Panc1 (cell line): ENCODE measurements at regions not wholly inside any gene's neighbourhood (a gene's known extent, or its start where the extent isn't known, plus 50 kb on each side); places are given as distances from the start of the nearest gene placed in this dataset.

Experiments
- ATAC-seq: fragments of 200-7000 bp; cut with Tn5 transposase; 2 replicates; pipeline ENCODE4 v1.9.1; 2020; ENCODE audit warnings: mild to moderate bottlenecking, moderate library complexity
- BruUV-seq: library from RNA; stranded (reverse); fragments of 400-500 nt; replicated peaks from 2 replicates; lab custom pipeline; 2021; lab: Mats Ljungman, UMichigan
- CTCF ChIA-PET: fragments of 300-600 bp; sonication (Branson Sonifier 250); formaldehyde crosslinking; loops from one replicate; lab custom pipeline; 2022; ENCODE audit warnings: antibody characterized with exemption; lab: Charles Lee
- POLR2A ChIA-PET: fragments of 300-600 bp; sonication (Branson Sonifier 250); formaldehyde crosslinking; loops from one replicate; lab custom pipeline; 2022; ENCODE audit warnings: antibody characterized with exemption; lab: Charles Lee
- DNase-seq: peaks from one replicate; pipeline ENCODE4 v3.0.0-alpha.2; 2010; ENCODE audit warnings: low read depth, low spot score
- H3K27ac ChIP-seq: 2 replicates; pipeline ENCODE4 v1.5.1; 2011; ENCODE audit warnings: mild to moderate bottlenecking, low read length, inconsistent platforms
- H3K27me3 ChIP-seq: fragments of 200-500 bp; sonication (Bioruptor generic); 2 replicates; pipeline ENCODE4 v1.6.0; 2014; ENCODE audit warnings: low read length, inconsistent platforms; ENCODE audit not compliant: control insufficient read depth, insufficient read depth
- H3K36me3 ChIP-seq: fragments of 200-500 bp; sonication (Bioruptor generic); 2 replicates; pipeline ENCODE4 v1.5.1; 2014; ENCODE audit warnings: inconsistent platforms, mild to moderate bottlenecking, low read length, moderate library complexity; ENCODE audit not compliant: control insufficient read depth, insufficient read depth
- H3K4me1 ChIP-seq: 2 replicates; pipeline ENCODE4 v1.5.1; 2011; ENCODE audit warnings: inconsistent platforms, mild to moderate bottlenecking, low read length, moderate library complexity; ENCODE audit not compliant: control insufficient read depth, insufficient read depth
- H3K4me3 ChIP-seq, 2 experiments: 2 replicates each; pipeline ENCODE4 v1.5.1; 2011 to 2012; ENCODE audit warnings: low read depth in 2 of 2, low read length in 2 of 2, mild to moderate bottlenecking in 2 of 2, inconsistent platforms in 1 of 2, moderate library complexity in 1 of 2
- H3K9me3 ChIP-seq: fragments of 200-500 bp; sonication (Bioruptor generic); 2 replicates; pipeline ENCODE4 v1.5.1; 2014; ENCODE audit warnings: low read depth, mild to moderate bottlenecking, inconsistent platforms, low read length, moderate library complexity; ENCODE audit not compliant: control insufficient read depth, insufficient read depth
- CTCF ChIP-seq: fragments of 450-650 bp; IDR thresholded peaks from 2 replicates; pipeline ENCODE4 v1.5.1; 2017; ENCODE audit warnings: mild to moderate bottlenecking
- POLR2AphosphoS5 ChIP-seq: IDR thresholded peaks from 2 replicates; pipeline ENCODE4 v1.6.1; 2012; ENCODE audit warnings: mild to moderate bottlenecking, low read depth, low read length, moderate library complexity
- REST ChIP-seq, 2 experiments: IDR thresholded peaks; 2 replicates each; pipeline ENCODE4 v1.6.1; 2011 to 2012; ENCODE audit warnings: low read depth in 2 of 2, control low read depth in 1 of 2, low read length in 1 of 2, mild to moderate bottlenecking in 1 of 2, moderate library complexity in 1 of 2; ENCODE audit not compliant: insufficient read depth in 1 of 2
- SIN3A ChIP-seq: IDR thresholded peaks from 2 replicates; pipeline ENCODE4 v1.6.1; 2012; ENCODE audit warnings: low read depth, mild to moderate bottlenecking, low read length, moderate library complexity, borderline replicate concordance; ENCODE audit not compliant: insufficient read depth
- TCF7L2 ChIP-seq: IDR thresholded peaks from 2 replicates; pipeline ENCODE4 v1.6.1; 2011; ENCODE audit warnings: mild to moderate bottlenecking, low read depth, low read length, inconsistent platforms
- in situ Hi-C: cut with HindIII; loops from 2 replicates; pipeline ENCODE4 v1.10.0; 2016; ENCODE audit warnings: low sequenced_read_pairs, low pct_unique_long_range_greater_than_20kb
- intact Hi-C: fragments of 100-400 bp; cut with micrococcal nuclease; formaldehyde crosslinking; loops from one replicate; pipeline ENCODE4 v1.10.0; 2022; ENCODE audit not compliant: unreplicated experiment

DNA sequence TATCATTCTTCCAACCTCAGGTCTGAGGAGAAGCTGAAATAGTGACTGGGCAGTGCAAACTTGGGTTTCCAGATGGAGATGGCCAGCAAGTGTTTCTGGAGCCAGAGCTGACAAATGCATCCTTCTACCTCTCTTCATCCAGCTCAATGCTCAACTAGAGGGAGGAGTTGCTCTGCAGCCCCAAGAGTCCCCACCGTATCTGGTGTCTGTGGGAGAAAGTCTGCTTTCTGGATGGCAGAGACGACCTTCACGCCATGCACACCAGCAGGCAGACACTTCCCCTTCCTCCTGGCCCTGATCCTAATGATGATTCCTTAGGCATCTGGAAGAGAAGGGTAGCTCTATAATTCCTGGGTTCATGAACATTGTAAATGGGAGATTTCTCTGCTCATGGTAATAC is 127.4 kb upstream of the SPACA1 start:
- CTCF ChIA-PET: no interaction called here
- no peak for DNase-seq
- in situ Hi-C loops (no loop called here), intact Hi-C loops (loop anchor here (10.0 kb wide), 1 partner anchor 565 kb away; no protein-coding TSS in a partner anchor)
- Histone ChIP-seq H3K4me1 (no peaks in the 10 kb centered on the region), H3K4me3 (no peak overlapping the region), H3K9me3 (no peaks in the 10 kb centered on the region), H3K27ac (no peak overlapping the region), H3K36me3 (no peaks in the 10 kb centered on the region), H3K27me3 (peaks cover 2% of the 10 kb centered on the region)
- TF ChIP-seq POLR2AphosphoS5 (no peak), REST (IDR thresholded peaks at IDR 0.05; ENCODE audit: insufficient read depth in 1 of 2, low read depth in 2 of 2, low read length in 1 of 2) (no peak), CTCF (no peak), SIN3A (no peak), TCF7L2 (no peak)
- BruUV-seq: no TSS peak
- ATAC-seq: no peak
- POLR2A ChIA-PET: no interaction called here

DNA sequence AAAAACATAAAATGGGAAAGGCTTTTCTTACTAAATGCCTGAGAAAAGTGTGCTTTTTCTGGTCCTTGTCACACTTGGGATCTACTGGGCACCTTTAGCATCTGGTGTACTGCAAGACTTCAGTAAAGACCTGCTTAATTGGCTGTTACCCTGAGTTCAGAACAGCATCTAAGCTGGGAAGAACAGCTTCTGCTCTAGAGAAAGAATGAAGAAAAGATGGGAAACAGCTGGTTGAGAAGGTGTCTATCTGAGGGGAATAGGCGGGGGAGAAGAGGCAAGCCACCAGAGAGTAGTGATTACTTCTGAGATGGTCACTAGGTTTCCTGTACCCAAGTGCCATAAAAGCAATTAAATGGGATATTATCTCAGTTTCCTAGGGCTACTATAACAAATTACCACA is 128.2 kb upstream of the SPACA1 start:
- TF ChIP-seq CTCF: no peak
- no peak for TF ChIP-seq REST (IDR thresholded peaks at IDR 0.05; ENCODE audit: insufficient read depth in 1 of 2, low read depth in 2 of 2, low read length in 1 of 2)
- no peak for TF ChIP-seq SIN3A
- TF ChIP-seq POLR2AphosphoS5: no peak
- TF ChIP-seq TCF7L2: no peak
- no TSS peak for BruUV-seq
- ChIA-PET CTCF (no interaction called here), POLR2A (no interaction called here)
- intact Hi-C loops: no loop called here
- Histone ChIP-seq H3K9me3 (no peaks in the 10 kb centered on the region), H3K27ac (no peak overlapping the region), H3K4me1 (no peaks in the 10 kb centered on the region), H3K27me3 (peaks cover 2% of the 10 kb centered on the region), H3K36me3 (no peaks in the 10 kb centered on the region), H3K4me3 (no peak overlapping the region)
- no peak for ATAC-seq
- in situ Hi-C loops: no loop called here
- DNase-seq: no peak
